Right atrium auricular region (tissue), 2 donors: ENCODE measurements at regions not wholly inside any gene's neighbourhood (a gene's known extent, or its start where the extent isn't known, plus 50 kb on each side); places are given as distances from the start of the nearest gene placed in this dataset.

Experiments
- DNase-seq: peaks from one replicate; pipeline ENCODE4 v3.0.0-alpha.2; 2019; ENCODE audit warnings: low spot score
- H3K27ac ChIP-seq, 2 donors: fragments of 200-600 bp; sonication (generic); 1 replicate in 1 of 2; 2 replicates in 1 of 2; pipeline ENCODE4 v1.5.1; 2016 to 2019
- H3K27me3 ChIP-seq, 2 donors: fragments of 200-600 bp; sonication (generic); one replicate each; pipeline versions ENCODE4 v1.5.1 to v1.6.0; 2017 to 2019
- H3K36me3 ChIP-seq: fragments of 200-600 bp; sonication (generic); one replicate; pipeline ENCODE4 v1.5.1; 2016
- H3K4me1 ChIP-seq, 2 donors: fragments of 200-600 bp; sonication (generic); one replicate each; pipeline versions ENCODE4 v1.5.1 to v1.6.0; 2017 to 2019
- H3K4me3 ChIP-seq, 2 donors: fragments of 200-600 bp; sonication (generic); 1 replicate in 1 of 2; 2 replicates in 1 of 2; pipeline ENCODE4 v1.5.1; 2017 to 2019; ENCODE audit warnings: mild to moderate bottlenecking in 1 of 2, moderate library complexity in 1 of 2
- H3K9me3 ChIP-seq, 2 donors: fragments of 200-600 bp; sonication (generic); one replicate each; pipeline ENCODE4 v1.5.1; 2019
- CTCF ChIP-seq, 2 donors: fragments of 200-600 bp; sonication (generic); IDR thresholded peaks; one replicate each; pipeline ENCODE4 v1.5.1; 2019; ENCODE audit warnings: antibody characterized with exemption in 2 of 2

GRCh38 chr14:86570371-86570770 is 1040.4 kb downstream of the FLRT2 start:
- Histone ChIP-seq H3K27ac (no peak overlapping the region), H3K36me3 (no peaks in the 10 kb centered on the region)
- no peak for TF ChIP-seq CTCF (IDR thresholded peaks at IDR 0.05)

GRCh38 chr14:86543521-86543920 is 1013.6 kb downstream of the FLRT2 start:
- TF ChIP-seq CTCF (IDR thresholded peaks at IDR 0.05): no peak
- H3K27ac ChIP-seq: no peak overlapping the region
- H3K36me3 ChIP-seq: no peaks in the 10 kb centered on the region
- no peaks in the 10 kb centered on the region for H3K27me3 ChIP-seq
- no peaks in the 10 kb centered on the region for H3K4me1 ChIP-seq
- no peaks in the 10 kb centered on the region for H3K9me3 ChIP-seq
- H3K4me3 ChIP-seq: no peak overlapping the region
- no peak for DNase-seq

More at GRCh38 chr14:86570371-86570770, 1040.4 kb downstream of the FLRT2 start:
- Histone ChIP-seq H3K4me3 (no peak overlapping the region), H3K4me1 (no peaks in the 10 kb centered on the region), H3K27me3 (no peaks in the 10 kb centered on the region), H3K9me3 (peaks cover 0 to 17% of the 10 kb centered on the region in 2 donors)
- DNase-seq: no peak

- Histone ChIP-seq H3K36me3 (no peaks in the 10 kb centered on the region), H3K27me3 (no peaks in the 10 kb centered on the region), H3K9me3 (no peaks in the 10 kb centered on the region), H3K4me3 (no peak overlapping the region), H3K27ac (no peak overlapping the region), H3K4me1 (no peaks in the 10 kb centered on the region)
- TF ChIP-seq CTCF (IDR thresholded peaks at IDR 0.05): no peak
- DNase-seq: no peak
These were observed 1012.0 kb downstream of the FLRT2 start for GRCh38 chr14:86541972-86542371.

GRCh38 chr14:86540636-86541247 is 1010.8 kb downstream of the FLRT2 start:
- H3K27ac ChIP-seq: no peak overlapping the region
- no peaks in the 10 kb centered on the region for H3K27me3 ChIP-seq
- no peaks in the 10 kb centered on the region for H3K36me3 ChIP-seq
- no peaks in the 10 kb centered on the region for H3K9me3 ChIP-seq
- no peaks in the 10 kb centered on the region for H3K4me1 ChIP-seq
- DNase-seq: no peak
- H3K4me3 ChIP-seq: no peak overlapping the region
- TF ChIP-seq CTCF (IDR thresholded peaks at IDR 0.05): no peak

DNA sequence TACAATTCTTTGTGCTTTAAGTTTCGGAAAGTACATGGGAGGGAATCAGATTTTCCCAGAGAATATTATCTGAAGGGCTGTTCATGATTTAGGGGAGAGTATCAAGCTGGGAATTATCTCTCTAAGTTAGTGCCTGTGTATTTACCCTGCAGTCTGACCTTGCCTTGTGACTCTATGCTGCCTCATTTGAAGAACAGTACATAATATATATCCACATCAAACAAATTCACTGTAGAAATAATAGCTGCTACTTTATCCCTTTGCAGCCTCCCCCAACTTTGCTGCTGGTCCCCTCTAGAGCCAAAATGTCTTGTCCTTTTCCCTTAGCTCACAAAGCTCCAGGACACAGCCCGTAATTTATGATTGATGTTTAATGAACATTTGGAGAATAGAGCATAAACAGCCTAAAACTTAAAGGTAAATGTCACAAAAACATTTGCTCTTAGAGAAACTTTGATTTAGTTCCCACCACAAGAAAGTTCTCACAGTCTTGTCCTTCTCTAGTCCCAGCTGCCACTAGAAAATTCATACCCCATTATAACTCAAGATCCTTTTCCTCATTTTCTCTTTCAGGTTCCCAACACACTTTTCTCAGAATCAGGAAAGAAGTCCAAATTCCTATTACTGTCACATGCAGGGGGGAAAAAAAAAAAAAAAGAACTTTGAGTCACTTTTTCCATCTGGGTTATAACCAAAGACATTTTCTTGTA is 1009.6 kb downstream of the FLRT2 start:
- no peak overlapping the region for H3K4me3 ChIP-seq
- no peaks in the 10 kb centered on the region for H3K9me3 ChIP-seq
- no peaks in the 10 kb centered on the region for H3K4me1 ChIP-seq
- H3K36me3 ChIP-seq: no peaks in the 10 kb centered on the region
- no peak for TF ChIP-seq CTCF (IDR thresholded peaks at IDR 0.05)
- no peaks in the 10 kb centered on the region for H3K27me3 ChIP-seq
- H3K27ac ChIP-seq: no peak overlapping the region
- no peak for DNase-seq
